Panc1 (cell line): ENCODE measurements at regions not wholly inside any gene's neighbourhood (a gene's known extent, or its start where the extent isn't known, plus 50 kb on each side); places are given as distances from the start of the nearest gene placed in this dataset.

Experiments
- CTCF ChIP-seq: fragments of 450-650 bp; IDR thresholded peaks from 2 replicates; pipeline ENCODE4 v1.5.1; 2017; ENCODE audit warnings: mild to moderate bottlenecking
- POLR2AphosphoS5 ChIP-seq: IDR thresholded peaks from 2 replicates; pipeline ENCODE4 v1.6.1; 2012; ENCODE audit warnings: mild to moderate bottlenecking, low read depth, low read length, moderate library complexity
- REST ChIP-seq, 2 experiments: IDR thresholded peaks; 2 replicates each; pipeline ENCODE4 v1.6.1; 2011 to 2012; ENCODE audit warnings: low read depth in 2 of 2, control low read depth in 1 of 2, low read length in 1 of 2, mild to moderate bottlenecking in 1 of 2, moderate library complexity in 1 of 2; ENCODE audit not compliant: insufficient read depth in 1 of 2

DNA sequence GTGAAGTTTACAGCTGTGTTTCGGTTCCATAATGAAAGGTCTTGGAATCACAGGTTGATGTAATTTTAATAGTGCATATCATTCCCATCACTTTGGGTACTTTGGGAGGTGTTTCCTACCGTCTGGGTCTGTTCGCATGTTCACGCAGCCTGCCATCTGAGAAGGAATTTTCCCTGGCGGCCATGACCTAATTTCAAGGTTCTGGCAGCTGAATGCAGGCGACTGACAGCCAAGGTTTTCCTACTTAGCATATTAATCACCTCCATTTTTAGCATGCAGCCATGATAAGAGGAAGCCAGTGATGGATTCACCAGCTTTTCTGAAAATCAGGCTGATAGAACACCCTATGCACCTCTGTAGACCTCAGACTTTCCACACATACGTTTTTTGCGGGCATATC is 319.1 kb upstream of the TMEM229A start:
- no peak for TF ChIP-seq CTCF
- no peak for TF ChIP-seq POLR2AphosphoS5
- no peak for TF ChIP-seq REST (IDR thresholded peaks at IDR 0.05; ENCODE audit: insufficient read depth in 1 of 2, low read depth in 2 of 2, low read length in 1 of 2)
